Kidney glomerular epithelial cell (primary cell): ENCODE measurements at regions not wholly inside any gene's neighbourhood (a gene's known extent, or its start where the extent isn't known, plus 50 kb on each side); places are given as distances from the start of the nearest gene placed in this dataset.
"Not testable (repeated sequence)": the region's sequence is repeated elsewhere in the genome, so short reads cannot be mapped to it uniquely, and the experiment has no call there.

ENCODE experiments used
- DNase-seq: peaks from one replicate; lab custom pipeline; 2025; lab: John Stamatoyannopoulos, UW

DNA sequence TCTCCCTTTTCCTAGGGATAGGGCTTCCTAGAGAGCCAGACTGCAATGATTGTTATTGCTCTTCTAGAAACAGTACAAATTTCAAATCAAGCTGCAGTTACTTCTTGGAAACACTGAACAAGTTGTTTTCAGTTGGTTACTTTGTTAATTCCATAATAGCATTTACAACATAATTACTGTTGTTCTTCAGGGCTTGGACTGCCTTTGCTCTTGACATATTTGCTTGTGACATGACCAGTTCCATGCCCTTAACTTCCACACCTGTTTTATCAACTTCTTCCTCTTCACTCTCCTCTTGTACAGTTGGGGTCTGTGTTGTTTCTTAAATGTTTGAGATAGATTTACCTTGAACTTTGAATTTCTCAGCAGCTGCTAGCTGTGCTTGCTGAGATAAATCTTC lies 104.4 kb downstream of the SEC23IP start:
- no peak for DNase-seq

DNA sequence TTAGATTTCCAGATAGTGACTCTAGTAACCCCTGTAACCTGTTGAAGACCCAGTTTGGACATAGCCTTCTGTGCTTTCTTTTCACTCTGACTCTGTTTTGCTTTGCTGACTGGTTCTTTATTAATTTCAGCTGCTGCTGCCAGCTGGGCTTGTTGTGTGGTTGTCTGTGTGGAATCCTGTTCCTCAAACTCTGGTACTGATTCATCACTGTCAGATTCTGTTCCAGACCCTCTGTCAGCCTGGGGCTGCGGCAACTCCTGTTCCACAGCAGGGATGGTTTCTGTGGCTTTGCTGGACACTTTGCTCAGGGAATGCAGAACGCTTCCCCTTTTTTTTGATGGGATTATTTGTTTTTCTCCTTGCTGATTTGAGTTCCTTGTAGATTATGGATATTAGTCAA lies 104.9 kb downstream of the SEC23IP start:
- DNase-seq = no peak

GRCh38 chr10:120002785-120003184 lies 110.3 kb downstream of the SEC23IP start:
- no peak for DNase-seq

DNA sequence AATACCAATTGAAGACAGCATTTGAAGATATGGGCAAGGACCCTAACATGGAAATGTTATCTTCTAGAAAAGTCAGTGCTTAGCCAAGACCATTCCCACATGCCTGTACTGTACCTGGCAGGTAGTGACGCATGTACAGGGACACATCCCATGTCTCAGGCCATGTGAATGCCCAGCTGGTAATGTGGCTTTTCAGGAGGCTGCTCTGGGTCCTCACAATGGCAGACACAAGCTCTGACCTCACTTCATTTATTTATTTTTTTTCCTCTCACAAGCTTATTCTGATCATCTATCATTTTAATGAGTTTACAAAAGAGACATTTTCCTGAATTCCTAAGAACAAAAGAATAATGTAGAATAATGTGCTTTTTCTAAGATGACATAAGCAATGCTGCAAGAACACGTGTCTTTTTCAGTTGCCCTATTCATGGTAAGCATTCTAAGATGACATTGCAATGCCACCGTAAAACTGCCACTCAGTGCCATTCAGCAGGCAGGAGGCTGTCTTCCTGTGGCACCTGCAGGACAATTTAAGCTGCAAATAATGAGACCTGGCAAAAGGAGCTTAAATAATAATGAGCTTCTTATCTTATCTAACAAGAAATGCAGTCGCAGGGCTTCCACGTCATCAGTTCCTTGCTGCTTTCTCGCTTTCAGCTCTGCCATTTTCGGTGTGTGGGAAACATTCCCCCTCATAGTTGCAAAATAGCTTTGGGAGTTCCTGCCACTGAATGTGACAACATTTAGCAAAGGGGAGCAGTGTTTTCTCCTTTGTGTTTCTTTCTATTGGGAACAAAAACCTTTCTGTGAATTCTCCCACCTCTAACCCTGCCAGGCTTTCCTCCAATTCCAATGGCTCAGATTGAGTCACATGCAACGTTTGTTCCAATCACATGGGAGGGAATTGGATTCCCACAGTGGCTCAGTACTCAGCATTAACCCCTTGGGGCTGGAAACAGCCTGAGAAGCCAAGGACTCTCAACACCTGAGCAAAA lies 113.0 kb downstream of the SEC23IP start:
- no peak for DNase-seq

GRCh38 chr10:120007261-120007660 lies 114.7 kb downstream of the SEC23IP start:
- no peak for DNase-seq

- DNase-seq = no peak
Observed at GRCh38 chr10:120011359-120012130, 119.0 kb downstream of the SEC23IP start.

DNA sequence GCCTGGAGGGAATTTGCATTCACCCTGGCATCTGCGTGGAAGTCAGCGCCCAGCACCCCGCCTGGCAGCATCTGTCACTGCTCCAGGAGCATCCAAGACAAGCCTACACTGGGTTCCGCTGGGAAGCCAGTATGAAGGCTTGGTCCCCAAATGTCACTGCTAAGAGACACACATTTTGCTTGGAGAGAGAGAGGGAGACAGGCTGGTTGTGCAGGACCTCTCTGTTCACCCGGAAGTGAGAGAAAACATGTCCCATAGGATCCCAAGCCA lies 119.5 kb downstream of the SEC23IP start:
- no peak for DNase-seq

GRCh38 chr10:120012566-120012965 lies 120.0 kb downstream of the SEC23IP start:
- peak; percentile 8 for DNase-seq

DNA sequence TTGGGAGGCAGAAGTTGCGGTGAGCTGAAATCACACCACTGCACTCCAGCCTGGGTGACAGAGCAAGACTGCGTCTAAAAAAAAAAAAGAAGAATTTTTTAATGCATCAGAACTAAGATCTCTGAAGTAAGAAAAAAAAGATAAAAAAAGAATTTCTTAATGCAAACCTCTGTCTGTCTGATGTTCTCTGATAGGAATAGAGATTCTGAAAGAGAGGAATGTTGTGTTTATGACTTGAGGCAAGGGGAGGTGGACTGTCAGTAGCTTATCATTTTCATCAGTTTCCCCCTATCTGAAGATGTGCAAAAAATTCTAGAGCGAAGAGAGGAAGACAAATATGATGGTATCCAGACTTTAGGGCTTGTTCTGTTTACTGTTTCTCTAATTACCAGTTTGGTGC lies 121.5 kb downstream of the SEC23IP start:
- no peak for DNase-seq

GRCh38 chr10:120015064-120015463 lies 122.5 kb downstream of the SEC23IP start:
- DNase-seq = no peak

- no peak for DNase-seq
Observed at GRCh38 chr10:120016906-120017305, 124.4 kb downstream of the SEC23IP start.

- no peak for DNase-seq
Observed at GRCh38 chr10:120017733-120018417, 125.3 kb downstream of the SEC23IP start.

- no peak for DNase-seq
Observed at GRCh38 chr10:120018695-120019094, 126.2 kb downstream of the SEC23IP start.

DNA sequence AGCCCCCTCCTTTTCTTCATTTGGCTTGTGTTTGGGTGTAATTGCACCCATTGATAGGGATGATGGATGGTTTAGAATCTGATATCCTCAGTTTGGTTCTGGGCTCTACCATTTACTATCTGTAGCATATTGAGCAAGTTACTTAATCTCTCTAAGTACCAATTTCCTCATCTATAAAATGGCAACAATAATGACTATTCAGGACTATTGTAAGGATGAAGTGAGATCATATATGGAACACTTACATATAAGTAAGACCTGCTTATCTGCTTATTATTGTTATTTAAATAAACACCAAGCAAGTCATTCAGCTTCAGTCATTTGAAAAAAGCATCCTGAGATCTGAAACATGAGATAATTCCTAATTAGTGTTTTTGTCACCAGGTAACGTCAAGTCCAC lies 127.0 kb downstream of the SEC23IP start:
- no peak for DNase-seq

DNA sequence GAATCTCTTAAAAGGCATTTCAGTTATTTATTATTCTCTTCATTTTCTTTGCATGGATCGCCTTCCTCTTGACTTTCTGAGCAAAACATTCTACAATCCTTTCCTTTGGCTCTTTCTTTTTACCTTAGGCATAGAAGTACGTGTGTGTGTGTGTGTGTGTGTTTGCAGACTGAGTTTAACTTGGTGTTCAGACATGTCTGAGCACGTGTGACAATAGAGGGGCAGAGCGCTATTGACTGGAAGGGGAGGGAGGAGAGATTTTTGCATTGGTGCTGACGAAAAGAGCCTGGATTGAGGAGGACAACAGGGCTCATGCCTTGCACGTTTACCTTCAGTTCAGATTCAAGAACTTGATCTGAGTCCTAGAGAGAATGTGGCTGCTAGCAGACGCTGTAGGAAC lies 129.8 kb downstream of the SEC23IP start:
- no peak for DNase-seq

DNA sequence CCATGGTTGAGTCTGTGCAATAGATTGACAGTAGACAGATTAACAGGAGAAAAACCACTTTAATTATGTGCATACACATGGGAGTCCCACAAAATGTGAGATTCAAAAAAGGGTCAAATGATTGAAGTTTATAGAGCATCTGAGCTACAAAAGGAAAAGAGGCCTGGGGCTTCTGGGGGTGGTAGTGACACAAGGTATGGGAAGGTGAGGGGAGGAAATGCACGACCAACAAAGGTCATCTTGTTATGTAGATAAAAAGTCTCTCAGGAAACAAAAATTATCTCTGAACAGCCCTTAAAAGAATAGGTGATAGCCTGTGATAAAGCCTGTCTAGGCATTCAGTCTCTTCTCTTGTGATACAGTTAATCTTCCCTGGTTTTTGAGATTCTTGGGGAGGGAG lies 141.7 kb downstream of the SEC23IP start:
- DNase-seq = no peak

DNA sequence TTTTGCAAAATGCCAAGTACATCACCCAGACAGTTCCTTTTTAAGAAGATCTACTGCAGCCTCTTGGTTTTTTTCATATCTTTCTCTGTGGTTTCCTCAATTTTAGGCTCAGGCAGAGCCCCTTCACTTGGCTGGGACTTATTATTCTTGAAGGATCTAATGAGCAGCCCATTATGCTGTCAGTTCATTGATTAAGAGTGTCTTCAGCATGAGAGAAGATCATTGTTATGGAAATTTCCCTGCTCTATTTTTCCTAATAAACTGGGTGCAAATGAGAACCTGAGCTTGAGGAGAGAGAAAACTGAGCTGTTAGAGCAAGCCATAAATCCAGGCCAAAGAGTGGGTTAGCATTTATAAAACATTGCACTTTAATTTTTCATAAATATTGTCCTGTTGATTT lies 146.5 kb downstream of the SEC23IP start:
- DNase-seq = no peak

GRCh38 chr10:120039826-120040225 lies 147.3 kb downstream of the SEC23IP start:
- no peak for DNase-seq

DNA sequence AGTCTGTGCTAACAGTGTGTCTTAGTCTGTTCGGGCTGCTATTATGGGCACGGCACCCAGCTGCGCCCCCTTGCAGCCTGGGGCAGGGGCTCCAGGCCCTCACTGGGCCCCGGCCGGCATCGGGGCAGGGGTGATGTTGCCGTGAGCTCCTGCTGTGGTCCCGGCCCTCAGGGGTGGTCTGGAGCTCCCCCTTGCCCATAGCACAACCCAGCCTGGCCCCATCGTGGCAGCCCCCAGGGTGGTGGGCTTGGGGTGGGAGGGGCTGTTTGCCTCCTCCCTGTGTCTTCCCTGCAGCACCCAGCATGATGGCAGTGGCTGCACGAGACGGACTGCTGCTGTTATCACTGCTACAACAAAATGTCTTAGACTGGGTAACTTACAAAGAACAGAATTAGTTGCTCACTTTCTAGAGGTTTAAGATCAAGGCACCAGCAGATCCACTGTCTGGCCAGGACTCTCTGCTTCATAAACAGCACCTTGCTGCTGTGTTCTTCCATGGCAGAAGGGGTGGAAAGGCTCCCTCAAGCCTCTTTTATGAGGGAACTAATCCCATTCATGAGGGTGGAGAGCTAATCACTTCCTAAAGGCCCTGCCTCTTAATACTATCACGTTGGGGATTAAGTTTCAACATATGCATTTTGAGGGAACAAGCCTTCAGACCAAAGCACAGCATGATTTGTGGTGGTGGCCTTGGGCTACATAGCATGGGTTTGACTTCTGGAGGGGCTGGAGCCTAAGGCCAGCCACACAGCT lies 149.5 kb downstream of the SEC23IP start:
- no peak for DNase-seq

- DNase-seq = no peak
Observed at GRCh38 chr10:120042705-120043104, 150.2 kb downstream of the SEC23IP start.

- not testable (repeated sequence) for DNase-seq
Observed at GRCh38 chr10:120047373-120047772, 154.8 kb downstream of the SEC23IP start.

DNA sequence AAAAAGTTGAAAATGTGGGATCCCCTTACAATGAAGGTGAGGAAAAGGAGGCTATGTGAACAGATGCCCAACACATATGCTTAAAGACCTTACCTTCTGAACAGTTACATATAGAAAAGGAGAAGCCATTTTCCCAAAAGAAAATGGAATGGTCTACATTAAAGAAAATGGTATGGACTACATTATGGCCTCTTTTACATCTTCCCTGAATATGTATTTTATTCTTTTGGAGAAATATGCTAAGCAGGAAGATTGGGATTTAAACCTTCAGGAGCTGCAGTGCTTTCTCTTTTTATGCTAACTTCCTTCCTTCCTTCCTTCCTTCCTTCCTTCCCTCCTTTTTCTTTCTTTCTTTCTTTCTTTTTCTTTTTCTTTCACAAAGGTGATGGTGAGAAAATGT lies 155.4 kb downstream of the SEC23IP start:
- no peak for DNase-seq
